ENCODE measurements at regions not wholly inside any gene's neighbourhood (a gene's known extent, or its start where the extent isn't known, plus 50 kb on each side); places are given as distances from the start of the nearest gene placed in this dataset.
"Not testable (repeated sequence)": the region's sequence is repeated elsewhere in the genome, so short reads cannot be mapped to it uniquely, and the experiment has no call there.

- Histone ChIP-seq H3K36me3 (ENCODE audit: control insufficient read depth in 2 of 2, insufficient read depth in 2 of 2, low read length in 1 of 2) (no peaks in the 10 kb centered on the region; a peak in 2 of 4 replicates), H3K9ac (ENCODE audit: control insufficient read depth, insufficient read depth, low read length) (no peak overlapping the region), H3K27me3 (replicated peaks in 1 of 2; ENCODE audit: control insufficient read depth in 2 of 2, insufficient read depth in 2 of 2, low read length in 1 of 2) (no peaks in the 10 kb centered on the region), H3K27ac (ENCODE audit: control insufficient read depth, insufficient read depth) (no peak overlapping the region), H3K4me1 (ENCODE audit: control insufficient read depth, insufficient read depth, low read length) (no peaks in the 10 kb centered on the region), H4K20me1 (ENCODE audit: control insufficient read depth, insufficient read depth) (no peaks in the 10 kb centered on the region), H3K79me2 (ENCODE audit: control insufficient read depth, insufficient read depth, low read length) (peaks cover 3% of the 10 kb centered on the region), H3K4me3 (no peak overlapping the region), H3K4me2 (ENCODE audit: control insufficient read depth, insufficient read depth) (no peak overlapping the region), H3K9me3 (replicated peaks; ENCODE audit: control insufficient read depth, insufficient read depth, low read length) (peaks cover 12% of the 10 kb centered on the region), H2AFZ (ENCODE audit: control insufficient read depth, low read depth, low read length) (no peak overlapping the region)
- ChIA-PET RAD21 (ENCODE audit: unreplicated experiment) (no interaction called here), POLR2A (no interaction called here), SMC1A (ENCODE audit: uncharacterized antibody, unreplicated experiment) (interaction anchor here (0.6 kb wide), 1 partner anchor 272 kb away, joined by 3 read pairs; no protein-coding TSS in a partner anchor), CTCF (no interaction called here)
- intact Hi-C loops (cut with micrococcal nuclease; ENCODE audit: unreplicated experiment) (no loop called here), in situ Hi-C loops (cut with MboI) (no loop called here)
- ATAC-seq (peak; percentile 75), FAIRE-seq (no peak), DNase-seq (ENCODE audit: low read depth, low spot score) (no peak)
- 100% methylated on average over 1 of the region's 1 CpG for WGBS (ENCODE audit: insufficient coverage, insufficient replicate concordance, low lambda C conversion rate, missing lambda C conversion rate)
- BruUV-seq (replicated peaks): no TSS peak
- TF ChIP-seq SPI1 (IDR thresholded peaks at IDR 0.05; ENCODE audit: borderline replicate concordance, insufficient read depth, low read depth, low read length): no peak
- no peak for TF ChIP-seq TAF1 (IDR thresholded peaks at IDR 0.05; ENCODE audit: borderline replicate concordance, low read depth, low read length)
- TF ChIP-seq POLR2AphosphoS2 (IDR thresholded peaks at IDR 0.05; ENCODE audit: low read depth, low read length): no peak
- TF ChIP-seq, protein P1, sequence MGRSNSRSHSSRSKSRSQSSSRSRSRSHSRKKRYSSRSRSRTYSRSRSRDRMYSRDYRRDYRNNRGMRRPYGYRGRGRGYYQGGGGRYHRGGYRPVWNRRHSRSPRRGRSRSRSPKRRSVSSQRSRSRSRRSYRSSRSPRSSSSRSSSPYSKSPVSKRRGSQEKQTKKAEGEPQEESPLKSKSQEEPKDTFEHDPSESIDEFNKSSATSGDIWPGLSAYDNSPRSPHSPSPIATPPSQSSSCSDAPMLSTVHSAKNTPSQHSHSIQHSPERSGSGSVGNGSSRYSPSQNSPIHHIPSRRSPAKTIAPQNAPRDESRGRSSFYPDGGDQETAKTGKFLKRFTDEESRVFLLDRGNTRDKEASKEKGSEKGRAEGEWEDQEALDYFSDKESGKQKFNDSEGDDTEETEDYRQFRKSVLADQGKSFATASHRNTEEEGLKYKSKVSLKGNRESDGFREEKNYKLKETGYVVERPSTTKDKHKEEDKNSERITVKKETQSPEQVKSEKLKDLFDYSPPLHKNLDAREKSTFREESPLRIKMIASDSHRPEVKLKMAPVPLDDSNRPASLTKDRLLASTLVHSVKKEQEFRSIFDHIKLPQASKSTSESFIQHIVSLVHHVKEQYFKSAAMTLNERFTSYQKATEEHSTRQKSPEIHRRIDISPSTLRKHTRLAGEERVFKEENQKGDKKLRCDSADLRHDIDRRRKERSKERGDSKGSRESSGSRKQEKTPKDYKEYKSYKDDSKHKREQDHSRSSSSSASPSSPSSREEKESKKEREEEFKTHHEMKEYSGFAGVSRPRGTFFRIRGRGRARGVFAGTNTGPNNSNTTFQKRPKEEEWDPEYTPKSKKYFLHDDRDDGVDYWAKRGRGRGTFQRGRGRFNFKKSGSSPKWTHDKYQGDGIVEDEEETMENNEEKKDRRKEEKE (IDR thresholded peaks at IDR 0.05): no peak
- TF ChIP-seq CBX3 (IDR thresholded peaks at IDR 0.05; ENCODE audit: borderline replicate concordance, low read depth): no peak
- TF ChIP-seq CREB1 (IDR thresholded peaks at IDR 0.05; ENCODE audit: low read depth): no peak
- TF ChIP-seq CHD2 (IDR thresholded peaks at IDR 0.05; ENCODE audit: borderline replicate concordance, low read depth, low read length): no peak
- no peak for TF ChIP-seq MYC (IDR thresholded peaks at IDR 0.05; ENCODE audit: insufficient read depth, insufficient read length, insufficient replicate concordance, low read length, severe bottlenecking)
- no peak for TF ChIP-seq SMAD5 (IDR thresholded peaks at IDR 0.05; ENCODE audit: low read depth)
- no peak for TF ChIP-seq PBX3 (IDR thresholded peaks at IDR 0.05; ENCODE audit: insufficient replicate concordance, low read depth, low read length)
- TF ChIP-seq ZNF622 (IDR thresholded peaks at IDR 0.05): no peak
Measured at GRCh38 chr5:94102849-94103248, 361.4 kb upstream of the POU5F2 start.

GRCh38 chr5:94097384-94097783, 356.0 kb upstream of the POU5F2 start:
- BruUV-seq (replicated peaks); FAIRE-seq; H3K4me1 ChIP-seq (ENCODE audit: control insufficient read depth, insufficient read depth, low read length); H4K20me1 ChIP-seq (ENCODE audit: control insufficient read depth, insufficient read depth); RAD21 ChIA-PET (ENCODE audit: unreplicated experiment); CTCF ChIA-PET; POLR2A ChIA-PET; ATAC-seq; H3K4me3 ChIP-seq; H3K9ac ChIP-seq (ENCODE audit: control insufficient read depth, insufficient read depth, low read length); in situ Hi-C loops (cut with MboI); H3K4me2 ChIP-seq (ENCODE audit: control insufficient read depth, insufficient read depth); H3K27me3 ChIP-seq (replicated peaks in 1 of 2; ENCODE audit: control insufficient read depth in 2 of 2, insufficient read depth in 2 of 2, low read length in 1 of 2); H2AFZ ChIP-seq (ENCODE audit: control insufficient read depth, low read depth, low read length); intact Hi-C loops (cut with micrococcal nuclease; ENCODE audit: unreplicated experiment); H3K27ac ChIP-seq (ENCODE audit: control insufficient read depth, insufficient read depth); SMC1A ChIA-PET (ENCODE audit: uncharacterized antibody, unreplicated experiment); H3K36me3 ChIP-seq (ENCODE audit: control insufficient read depth in 2 of 2, insufficient read depth in 2 of 2, low read length in 1 of 2); DNase-seq (ENCODE audit: low read depth, low spot score); H3K9me3 ChIP-seq (replicated peaks; ENCODE audit: control insufficient read depth, insufficient read depth, low read length); H3K79me2 ChIP-seq (ENCODE audit: control insufficient read depth, insufficient read depth, low read length): not testable (repeated sequence)
- WGBS (ENCODE audit: insufficient coverage, insufficient replicate concordance, low lambda C conversion rate, missing lambda C conversion rate): 93% methylated on average over 2 of the region's 2 CpGs

Data from GM12878 (cell line).